Endothelial cell of umbilical vein (primary cell): ENCODE measurements at regions not wholly inside any gene's neighbourhood (a gene's known extent, or its start where the extent isn't known, plus 50 kb on each side); places are given as distances from the start of the nearest gene placed in this dataset.

Source experiments
- BruUV-seq: library from RNA; stranded (reverse); fragments of 400-500 nt; replicated peaks from 2 replicates; lab custom pipeline; 2021; lab: Mats Ljungman, UMichigan
- CTCF ChIA-PET: fragments of 300-600, 350-600 bp; sonication (Branson Sonifier 250); formaldehyde crosslinking; loops from one replicate; lab custom pipeline; 2021; ENCODE audit warnings: antibody characterized with exemption, inconsistent platforms; lab: Charles Lee
- POLR2A ChIA-PET: fragments of 300-600, 350-600 bp; sonication (Branson Sonifier 250); formaldehyde crosslinking; loops from one replicate; lab custom pipeline; 2021; ENCODE audit warnings: antibody characterized with exemption, inconsistent platforms; lab: Charles Lee
- DNase-seq: peaks from one replicate; pipeline ENCODE4 v3.0.0-alpha.2; 2011; ENCODE audit warnings: low read depth, low spot score
- FAIRE-seq: peaks from 2 replicates; lab custom pipeline; 2011; peaks lifted over from hg19 to GRCh38; lab: Jason Lieb, UNC
- H2AFZ ChIP-seq: 2 replicates; pipeline ENCODE4 v1.6.0; 2012; ENCODE audit warnings: low read depth, low read length, control low read depth, inconsistent platforms
- H3K27ac ChIP-seq: 2 replicates; pipeline ENCODE4 v1.5.1; 2011; ENCODE audit warnings: low read depth, mild to moderate bottlenecking, control low read depth, low read length, moderate library complexity; ENCODE audit not compliant: insufficient read depth
- H3K27me3 ChIP-seq, 2 experiments: 2 replicates each; pipeline versions ENCODE4 v1.6.0 to v1.6.1; 2011; ENCODE audit warnings: low read length in 2 of 2, mixed read lengths in 1 of 2; ENCODE audit not compliant: control insufficient read depth in 2 of 2, insufficient read depth in 2 of 2
- H3K36me3 ChIP-seq, 2 experiments: 2 replicates in 1 of 2; 3 replicates in 1 of 2; pipeline ENCODE4 v1.5.1; 2011; ENCODE audit warnings: low read length in 2 of 2, mild to moderate bottlenecking in 1 of 2, moderate library complexity in 1 of 2; ENCODE audit not compliant: control insufficient read depth in 2 of 2, insufficient read depth in 2 of 2; ENCODE audit errors: extremely low read depth in 1 of 2
- H3K4me1 ChIP-seq: 3 replicates; pipeline ENCODE4 v1.5.1; 2011; ENCODE audit warnings: mild to moderate bottlenecking, low read length; ENCODE audit not compliant: control insufficient read depth, insufficient read depth; ENCODE audit errors: extremely low read depth
- H3K4me2 ChIP-seq: 2 replicates; pipeline ENCODE4 v1.6.1; 2011; ENCODE audit warnings: low read length, control low read depth, mixed read lengths; ENCODE audit not compliant: insufficient read depth
- H3K4me3 ChIP-seq, 3 experiments: fragments of 200-600 bp in 1 of 3; sonication (generic), shearing (Covaris generic) in 1 of 3; replicated peaks in 1 of 3; 2 replicates each; pipeline ENCODE4 v1.5.1; 2011 to 2016; ENCODE audit warnings: control low read depth in 3 of 3, low read length in 3 of 3, mild to moderate bottlenecking in 2 of 3, inconsistent platforms in 1 of 3, low read depth in 1 of 3, moderate library complexity in 1 of 3; ENCODE audit not compliant: insufficient read depth in 1 of 3
- H3K79me2 ChIP-seq: 2 replicates; pipeline ENCODE4 v1.6.0; 2012; ENCODE audit warnings: low read length, inconsistent platforms; ENCODE audit not compliant: control insufficient read depth, insufficient read depth
- H3K9ac ChIP-seq: replicated peaks from 2 replicates; pipeline ENCODE3; 2011; ENCODE audit warnings: low read length, control low read depth; ENCODE audit not compliant: insufficient read depth; ENCODE audit errors: extremely low read depth
- H3K9me1 ChIP-seq: replicated peaks from 3 replicates; pipeline ENCODE4 v1.6.0; 2011; ENCODE audit warnings: mild to moderate bottlenecking, low read length; ENCODE audit not compliant: control insufficient read depth, insufficient read depth; ENCODE audit errors: extremely low read depth
- H3K9me3 ChIP-seq: replicated peaks from 2 replicates; pipeline ENCODE4 v1.5.1; 2012; ENCODE audit warnings: low read length, inconsistent platforms; ENCODE audit not compliant: control insufficient read depth, insufficient read depth
- H4K20me1 ChIP-seq: replicated peaks from 2 replicates; pipeline ENCODE3; 2011; ENCODE audit warnings: mild to moderate bottlenecking, low read length; ENCODE audit not compliant: control insufficient read depth, insufficient read depth; ENCODE audit errors: extremely low read depth
- EZH2 ChIP-seq: IDR thresholded peaks from 2 replicates; pipeline ENCODE4 v1.6.1; 2012; ENCODE audit warnings: borderline replicate concordance, low read depth, mild to moderate bottlenecking, moderate library complexity, low read length, inconsistent platforms; ENCODE audit not compliant: severe bottlenecking
- FOS ChIP-seq: IDR thresholded peaks from 2 replicates; pipeline ENCODE4 v1.6.1; 2011; ENCODE audit warnings: mild to moderate bottlenecking, low read length, moderate library complexity, borderline replicate concordance; ENCODE audit not compliant: insufficient read depth
- GATA2 ChIP-seq: IDR thresholded peaks from 2 replicates; pipeline ENCODE4 v1.7.0; 2011; ENCODE audit warnings: low read depth, mild to moderate bottlenecking, moderate library complexity, mixed read lengths, low read length; ENCODE audit not compliant: insufficient read length, insufficient read depth
- JUN ChIP-seq: IDR thresholded peaks from 2 replicates; pipeline ENCODE4 v1.6.1; 2011; ENCODE audit warnings: borderline replicate concordance, low read depth; ENCODE audit not compliant: insufficient read length, insufficient read depth
- MYC ChIP-seq: IDR thresholded peaks from one replicate; pipeline ENCODE4 v1.6.1; 2011; ENCODE audit warnings: mild to moderate bottlenecking, low read depth, low read length
- POLR2A ChIP-seq: IDR thresholded peaks from 2 replicates; pipeline ENCODE4 v1.6.1; 2012; ENCODE audit warnings: low read depth, mild to moderate bottlenecking, control low read depth, low read length
- POLR2AphosphoS5 ChIP-seq: IDR thresholded peaks from 2 replicates; pipeline ENCODE4 v1.6.1; 2012; ENCODE audit warnings: low read depth, mild to moderate bottlenecking, control low read depth, low read length, moderate library complexity; ENCODE audit not compliant: insufficient read depth
- dilution Hi-C: fragments of 300-500 bp; cut with MboI; formaldehyde crosslinking; loops from one replicate; pipeline ENCODE4 v1.15.0; 2019; ENCODE audit warnings: low sequenced_read_pairs; ENCODE audit not compliant: extremely low pct_ligation_motif_present
- intact Hi-C: fragments of 100-400 bp; cut with micrococcal nuclease; formaldehyde crosslinking; loops from one replicate; pipeline ENCODE4 v1.10.0; 2022
- TF ChIP-seq, protein P1 (sequence below), 2 donors: IDR thresholded peaks; 1 replicate in 1 of 2; 2 replicates in 1 of 2; pipeline ENCODE4 v1.5.1; 2011; ENCODE audit warnings: low read length in 2 of 2, mild to moderate bottlenecking in 2 of 2, moderate library complexity in 2 of 2, control low read depth in 1 of 2, inconsistent platforms in 1 of 2, low read depth in 1 of 2; ENCODE audit not compliant: insufficient read depth in 1 of 2; ENCODE audit errors: extremely low read depth in 1 of 2
- TF ChIP-seq, protein P2 (sequence below): IDR thresholded peaks from 2 replicates; pipeline ENCODE4 v1.6.1; 2011; ENCODE audit not compliant: insufficient read depth, insufficient read length

DNA sequence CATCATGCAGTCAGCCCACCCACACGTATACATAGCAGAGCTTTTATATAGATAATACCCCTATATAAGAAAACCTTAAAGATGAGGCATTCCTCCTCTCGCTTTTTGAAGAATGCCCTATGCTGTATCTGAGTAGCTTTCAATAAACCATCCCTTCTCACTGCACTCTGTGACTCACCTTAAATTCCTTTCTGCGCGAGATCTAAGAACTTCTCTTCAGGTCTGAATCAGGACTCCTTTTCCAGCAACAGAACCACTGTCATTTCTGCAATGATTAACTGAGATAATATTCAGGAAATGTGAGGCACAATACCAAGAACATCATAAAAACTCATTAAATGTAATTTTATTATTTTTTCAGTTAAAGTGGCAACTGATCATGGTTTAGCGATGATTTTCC lies 76.4 kb upstream of the DCLK2 start:
- Histone ChIP-seq H3K4me1 (no peaks in the 10 kb centered on the region), H3K4me2 (no peak overlapping the region), H3K27me3 (no peaks in the 10 kb centered on the region), H3K79me2 (no peaks in the 10 kb centered on the region), H4K20me1 (no peaks in the 10 kb centered on the region), H3K9me1 (peaks cover 2% of the 10 kb centered on the region), H3K9me3 (no peaks in the 10 kb centered on the region), H3K9ac (no peak overlapping the region), H3K4me3 (no peak overlapping the region), H3K27ac (no peak overlapping the region), H2AFZ (no peak overlapping the region), H3K36me3 (no peaks in the 10 kb centered on the region)
- TF ChIP-seq FOS (no peak), EZH2 (no peak), GATA2 (no peak), JUN (no peak), POLR2AphosphoS5 (no peak), MYC (no peak), POLR2A (no peak)
- TF ChIP-seq, protein P1, sequence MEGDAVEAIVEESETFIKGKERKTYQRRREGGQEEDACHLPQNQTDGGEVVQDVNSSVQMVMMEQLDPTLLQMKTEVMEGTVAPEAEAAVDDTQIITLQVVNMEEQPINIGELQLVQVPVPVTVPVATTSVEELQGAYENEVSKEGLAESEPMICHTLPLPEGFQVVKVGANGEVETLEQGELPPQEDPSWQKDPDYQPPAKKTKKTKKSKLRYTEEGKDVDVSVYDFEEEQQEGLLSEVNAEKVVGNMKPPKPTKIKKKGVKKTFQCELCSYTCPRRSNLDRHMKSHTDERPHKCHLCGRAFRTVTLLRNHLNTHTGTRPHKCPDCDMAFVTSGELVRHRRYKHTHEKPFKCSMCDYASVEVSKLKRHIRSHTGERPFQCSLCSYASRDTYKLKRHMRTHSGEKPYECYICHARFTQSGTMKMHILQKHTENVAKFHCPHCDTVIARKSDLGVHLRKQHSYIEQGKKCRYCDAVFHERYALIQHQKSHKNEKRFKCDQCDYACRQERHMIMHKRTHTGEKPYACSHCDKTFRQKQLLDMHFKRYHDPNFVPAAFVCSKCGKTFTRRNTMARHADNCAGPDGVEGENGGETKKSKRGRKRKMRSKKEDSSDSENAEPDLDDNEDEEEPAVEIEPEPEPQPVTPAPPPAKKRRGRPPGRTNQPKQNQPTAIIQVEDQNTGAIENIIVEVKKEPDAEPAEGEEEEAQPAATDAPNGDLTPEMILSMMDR (IDR thresholded peaks at IDR 0.05; ENCODE audit: extremely low read depth in 1 of 2, insufficient read depth in 1 of 2, low read depth in 1 of 2, low read length in 2 of 2) = no peak
- TF ChIP-seq, protein P2, sequence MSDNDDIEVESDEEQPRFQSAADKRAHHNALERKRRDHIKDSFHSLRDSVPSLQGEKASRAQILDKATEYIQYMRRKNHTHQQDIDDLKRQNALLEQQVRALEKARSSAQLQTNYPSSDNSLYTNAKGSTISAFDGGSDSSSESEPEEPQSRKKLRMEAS = no peak
- intact Hi-C loops = no loop called here
- ChIA-PET CTCF (interaction anchor here (1.7 to 11.2 kb wide), 3 partner anchors 207 to 241 kb away, joined by 5 to 299 read pairs (median 10); no protein-coding TSS in a partner anchor), POLR2A (no interaction called here)
- no peak for FAIRE-seq
- DNase-seq = no peak
- dilution Hi-C loops = no loop called here
- no TSS peak for BruUV-seq
